HG02938 (cell line): ENCODE measurements at regions not wholly inside any gene's neighbourhood (a gene's known extent, or its start where the extent isn't known, plus 50 kb on each side); places are given as distances from the start of the nearest gene placed in this dataset.
"Not testable (repeated sequence)": the region's sequence is repeated elsewhere in the genome, so short reads cannot be mapped to it uniquely, and the experiment has no call there.

Experiments used
- ATAC-seq: cut with Tn5 transposase; IDR thresholded peaks from one replicate; pipeline ENCODE4 v1.9.1; 2021; ENCODE audit warnings: mild to moderate bottlenecking, moderate library complexity; ENCODE audit not compliant: unreplicated experiment

GRCh38 chr5:39539470-39539869 lies 114.7 kb upstream of the DAB2 start:
- ATAC-seq: no peak

GRCh38 chr5:39534690-39535089 lies 109.9 kb upstream of the DAB2 start:
- ATAC-seq: no peak

GRCh38 chr5:39533749-39534148 lies 109.0 kb upstream of the DAB2 start:
- ATAC-seq: no peak

DNA sequence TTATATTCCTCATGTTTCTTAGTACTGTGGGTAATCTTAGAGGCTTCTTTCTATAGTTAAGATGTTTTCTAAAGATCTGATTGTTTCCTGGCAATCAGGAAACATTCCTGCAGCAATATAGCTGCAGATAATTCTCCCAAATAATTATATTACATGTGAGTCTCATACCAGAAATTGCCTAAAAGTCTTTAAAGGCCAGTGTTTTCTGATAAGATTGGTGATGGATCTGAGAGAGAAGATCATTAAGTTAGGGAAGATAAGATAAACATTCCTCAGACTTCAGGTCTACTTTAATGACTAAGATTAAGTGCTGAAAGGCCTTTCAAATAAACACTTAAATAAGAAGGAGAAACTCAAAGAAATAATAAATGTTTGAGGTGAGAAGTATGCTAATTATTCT lies 107.7 kb upstream of the DAB2 start:
- no peak for ATAC-seq

- no peak for ATAC-seq
Observed at GRCh38 chr5:39531306-39531705, 106.5 kb upstream of the DAB2 start.

DNA sequence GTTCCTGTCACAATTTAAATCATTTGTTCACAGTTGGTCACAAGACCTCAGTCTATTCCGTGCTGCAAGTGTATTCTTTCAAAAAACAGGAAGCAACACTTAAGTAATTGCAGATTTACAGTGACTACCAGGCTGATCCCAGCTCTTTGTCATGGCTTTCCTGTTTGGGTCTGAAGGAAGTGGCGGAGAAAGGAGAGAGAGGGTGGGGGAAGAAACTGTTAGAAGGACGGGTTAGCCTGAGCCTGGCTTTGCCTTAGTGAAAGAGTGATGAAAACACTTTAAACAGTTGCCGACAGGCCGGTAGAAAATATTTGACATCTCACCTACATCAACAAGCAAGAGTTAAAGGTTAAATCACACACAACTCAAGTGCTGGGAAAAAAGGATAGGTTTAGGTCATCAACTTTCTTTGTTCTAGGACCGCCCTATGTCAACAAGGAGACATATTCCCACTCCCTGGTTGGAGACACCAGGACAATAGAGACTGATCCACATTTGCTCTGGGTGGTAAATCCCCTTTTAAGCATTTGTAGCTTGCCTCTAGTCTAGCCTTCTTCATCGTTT lies 102.2 kb upstream of the DAB2 start:
- no peak for ATAC-seq

DNA sequence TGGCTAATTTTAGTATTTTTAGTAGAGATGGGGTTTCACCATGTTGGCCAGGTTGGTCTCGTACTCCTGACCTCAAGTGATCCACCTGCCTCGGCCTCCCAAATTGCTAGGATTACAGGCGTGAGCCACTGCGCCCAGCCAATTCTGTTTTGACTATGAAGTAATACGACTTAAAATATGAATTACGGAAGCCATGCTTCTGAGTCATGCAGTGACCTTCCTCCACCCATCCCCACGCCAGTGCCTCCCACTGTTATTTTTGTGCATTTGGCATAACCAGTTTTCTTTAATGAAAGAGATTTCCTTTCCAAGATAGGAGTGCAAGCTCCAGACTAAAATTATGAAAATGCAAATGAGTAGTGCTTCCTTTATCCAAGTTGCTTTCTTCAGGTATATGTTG lies 101.0 kb upstream of the DAB2 start:
- ATAC-seq: not testable (repeated sequence)

DNA sequence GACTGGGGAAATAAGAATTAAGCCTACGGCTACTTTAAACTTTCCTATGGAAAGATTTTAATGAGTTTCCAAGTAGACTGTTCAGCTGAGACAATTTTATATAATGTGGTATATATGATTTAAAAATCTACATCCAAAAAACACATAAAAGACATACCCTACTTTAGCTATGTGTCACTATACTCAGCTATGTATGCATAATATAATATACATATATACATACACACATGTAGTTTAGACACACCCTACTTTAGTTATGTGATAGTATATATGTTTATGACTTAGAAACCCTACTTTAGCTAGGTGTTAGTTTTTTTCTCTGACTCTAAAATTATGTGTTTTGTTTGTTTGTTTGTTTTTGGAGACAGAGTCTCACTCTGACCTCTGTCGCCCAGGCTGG lies 100.5 kb upstream of the DAB2 start:
- no peak for ATAC-seq

GRCh38 chr5:39523821-39524220 lies 99.0 kb upstream of the DAB2 start:
- ATAC-seq: no peak

- ATAC-seq: no peak
Observed at GRCh38 chr5:39521940-39522590, 97.3 kb upstream of the DAB2 start.

DNA sequence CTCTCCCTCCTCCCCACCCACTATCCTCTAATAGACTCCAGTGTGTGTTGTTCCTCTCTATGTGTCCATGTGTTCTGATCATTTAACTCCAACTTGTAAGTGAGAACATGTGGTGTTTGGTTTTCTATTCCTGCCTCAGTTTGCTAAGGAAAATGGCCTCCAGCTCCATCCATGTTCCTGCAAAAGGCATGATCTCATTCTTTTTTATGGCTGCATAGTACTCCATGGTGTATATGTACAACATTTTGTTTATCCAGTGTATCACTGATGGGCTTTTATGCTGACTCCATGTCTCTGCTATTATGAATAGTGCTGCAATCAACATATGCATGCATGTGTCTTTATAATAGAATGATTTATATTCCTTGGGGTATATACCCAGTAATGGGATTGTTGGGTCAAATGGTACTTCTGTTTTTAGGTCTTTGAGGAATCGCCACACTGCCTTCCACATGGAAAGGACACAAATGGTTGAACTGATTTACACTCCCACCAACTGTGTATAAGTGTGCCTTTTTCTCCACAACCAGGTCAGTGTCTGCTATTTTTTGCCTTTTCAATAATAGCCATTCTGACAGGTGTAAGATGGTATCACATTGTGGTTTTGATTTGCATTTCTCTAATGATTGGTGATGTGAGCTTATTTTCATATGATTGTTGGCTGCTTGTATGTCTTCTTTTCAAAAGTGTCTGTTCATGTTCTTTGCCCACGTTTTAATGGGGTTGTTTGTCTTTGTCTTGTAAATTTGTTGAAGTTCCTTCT lies 96.5 kb upstream of the DAB2 start:
- ATAC-seq: no peak

- no peak for ATAC-seq
Observed at GRCh38 chr5:39520232-39520572, 95.4 kb upstream of the DAB2 start.

DNA sequence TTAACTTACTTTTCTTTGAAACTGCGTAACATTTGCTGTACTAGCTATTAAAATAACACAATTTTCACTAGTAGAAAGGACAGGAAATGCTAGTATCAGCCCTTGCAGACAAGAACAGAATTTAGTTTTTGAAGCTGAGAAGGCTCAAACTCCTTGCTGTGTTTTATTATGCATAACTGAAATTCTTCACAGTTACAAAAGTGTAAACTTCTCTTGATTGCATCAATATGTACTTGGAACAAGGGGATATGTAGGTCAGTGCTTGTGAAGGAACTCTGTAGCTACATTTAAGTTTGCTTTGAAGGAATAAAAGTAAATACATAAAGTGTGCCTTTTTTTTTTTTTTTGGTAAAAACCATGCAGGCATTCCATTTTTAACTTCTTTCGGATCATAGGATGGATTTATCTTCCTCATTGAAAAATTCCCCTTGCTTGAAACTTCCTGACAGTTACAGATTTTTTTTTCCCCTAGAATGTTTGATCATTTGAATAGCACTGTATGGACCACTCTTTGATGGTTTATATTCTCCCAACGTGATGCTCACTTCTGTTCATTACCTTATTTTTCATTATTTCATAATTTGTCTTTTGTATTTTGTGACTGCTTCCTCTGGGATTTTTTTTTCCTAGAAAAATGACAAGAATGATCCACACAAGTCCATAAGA lies 94.9 kb upstream of the DAB2 start:
- ATAC-seq: no peak

DNA sequence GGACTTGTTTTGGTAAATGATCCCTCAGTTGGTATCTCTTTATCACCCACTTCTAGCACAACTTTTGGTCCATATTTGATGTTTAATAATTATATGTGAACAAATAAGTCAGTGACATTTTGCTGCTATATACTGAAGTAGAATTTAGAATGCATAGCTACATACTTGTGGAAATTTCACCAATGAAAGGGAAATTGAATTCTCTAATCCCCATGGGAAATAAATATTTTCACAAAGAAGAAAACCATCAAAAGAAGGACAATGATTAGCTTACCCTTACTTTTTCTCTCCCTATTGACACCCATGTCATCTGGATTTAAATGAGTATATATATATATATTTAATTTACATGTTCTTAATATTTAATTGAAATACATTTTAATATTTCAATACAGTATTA lies 94.3 kb upstream of the DAB2 start:
- ATAC-seq: no peak

GRCh38 chr5:39518516-39518915 lies 93.7 kb upstream of the DAB2 start:
- no peak for ATAC-seq

DNA sequence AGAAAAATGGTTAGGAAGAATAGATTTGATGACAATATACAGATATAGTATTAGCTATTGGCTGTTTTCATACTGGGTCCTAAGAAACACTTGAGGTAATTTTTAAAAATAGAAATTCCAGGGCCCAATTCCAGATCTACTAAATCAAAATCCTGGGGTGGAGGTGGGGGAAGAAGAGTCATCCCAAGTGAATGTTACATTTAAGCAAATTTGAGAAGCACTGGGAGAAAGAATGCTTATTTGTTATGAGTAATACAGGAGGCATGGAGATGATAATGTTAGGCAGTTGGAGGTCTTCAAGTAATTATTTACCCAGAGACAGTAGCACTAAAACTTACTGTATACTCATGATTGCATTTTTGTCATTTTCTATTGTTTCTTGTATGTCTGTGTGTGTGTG lies 93.0 kb upstream of the DAB2 start:
- ATAC-seq: no peak

GRCh38 chr5:39515881-39516280 lies 91.1 kb upstream of the DAB2 start:
- ATAC-seq: no peak

- no peak for ATAC-seq
Observed at GRCh38 chr5:39513236-39513635, 88.5 kb upstream of the DAB2 start.

- no peak for ATAC-seq
Observed at GRCh38 chr5:39506211-39506610, 81.4 kb upstream of the DAB2 start.

- ATAC-seq: no peak
Observed at GRCh38 chr5:39505791-39506190, 81.0 kb upstream of the DAB2 start.

GRCh38 chr5:39505363-39505762 lies 80.6 kb upstream of the DAB2 start:
- ATAC-seq: no peak

DNA sequence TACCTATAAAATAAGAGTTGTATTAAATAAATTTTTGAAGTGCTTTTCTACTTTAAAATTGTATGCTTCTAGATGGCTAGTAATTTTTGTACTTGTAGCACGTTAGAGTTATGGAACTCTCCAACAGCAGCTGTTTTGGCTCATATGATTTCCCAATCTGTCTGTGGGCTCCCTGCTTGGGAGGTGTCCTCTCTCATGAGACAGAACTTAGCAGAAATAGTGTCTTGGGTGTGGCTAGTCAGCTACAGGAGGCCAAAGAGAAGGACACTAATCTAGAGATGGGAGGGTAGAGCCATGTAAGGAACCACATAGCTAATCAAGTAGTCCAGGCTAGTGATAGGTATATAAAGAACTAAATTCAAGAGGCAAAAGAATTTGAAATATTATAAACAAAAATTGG lies 78.4 kb upstream of the DAB2 start:
- no peak for ATAC-seq
